A549 (cell line): ENCODE measurements at regions not wholly inside any gene's neighbourhood (a gene's known extent, or its start where the extent isn't known, plus 50 kb on each side); places are given as distances from the start of the nearest gene placed in this dataset.

Experiments used
- ATAC-seq, 2 experiments: fragments of 200-7000 bp in 1 of 2; fragments of >200 bp in 1 of 2; cut with Nextera tagmentation in 1 of 2; cut with Tn5 transposase in 1 of 2; 3 replicates each; pipeline versions ENCODE4 v1.8.0 to v1.9.1; 2018 to 2020; ENCODE audit warnings: mild to moderate bottlenecking in 1 of 2, moderate library complexity in 1 of 2
- CTCF ChIA-PET: fragments of 300-600 bp; sonication (Branson Sonifier 250); formaldehyde crosslinking; extraction: SDS; loops from one replicate; lab custom pipeline; 2021; ENCODE audit warnings: antibody characterized with exemption, inconsistent platforms; lab: Yijun Ruan, JAX
- POLR2A ChIA-PET: fragments of 350-600 bp; formaldehyde crosslinking; extraction: SDS; loops from one replicate; lab custom pipeline; 2021; ENCODE audit warnings: antibody characterized with exemption, inconsistent platforms; lab: Yijun Ruan, JAX
- DNase-seq, 2 experiments: peaks; one replicate each; pipeline versions ENCODE4 v3.0.0 to v3.0.0-alpha.2; 2011 to 2016; ENCODE audit warnings: low read depth in 1 of 2, low spot score in 1 of 2
- FAIRE-seq: peaks from 2 replicates; lab custom pipeline; 2011; peaks lifted over from hg19 to GRCh38; lab: Jason Lieb, UNC
- H3K27ac ChIP-seq, 2 experiments: fragments of >200 bp; sonication (Bioruptor Twin); formaldehyde crosslinking; 3 replicates each; pipeline ENCODE4 v1.5.1; 2016 to 2017
- H3K4me1 ChIP-seq: fragments of >200 bp; sonication (Bioruptor Twin); formaldehyde crosslinking; 3 replicates; pipeline ENCODE4 v1.6.1; 2016
- H3K4me2 ChIP-seq: fragments of >200 bp; sonication (Bioruptor Twin); formaldehyde crosslinking; 3 replicates; pipeline ENCODE4 v1.6.1; 2016
- H3K4me3 ChIP-seq: fragments of >200 bp; sonication (Bioruptor Twin); formaldehyde crosslinking; 3 replicates; pipeline ENCODE4 v1.5.1; 2016
- H3K9me3 ChIP-seq: fragments of >200 bp; sonication (Bioruptor Twin); formaldehyde crosslinking; 3 replicates; pipeline ENCODE4 v1.6.1; 2016
- BCL3 ChIP-seq: fragments of >200 bp; sonication (Bioruptor Twin); formaldehyde crosslinking; IDR thresholded peaks from 3 replicates; pipeline ENCODE4 v1.6.1; 2016
- BHLHE40 ChIP-seq: IDR thresholded peaks from 2 replicates; pipeline ENCODE4 v1.6.1; 2012; ENCODE audit warnings: low read depth, low read length, inconsistent platforms
- CHD4 ChIP-seq: fragments of 200-600 bp; sonication (generic); IDR thresholded peaks from 2 replicates; pipeline ENCODE4 v1.6.1; 2016; ENCODE audit warnings: antibody characterized with exemption, mild to moderate bottlenecking, borderline replicate concordance
- EHF ChIP-seq: fragments of 250-450 bp; sonication (Bioruptor Pico); IDR thresholded peaks from 2 replicates; pipeline ENCODE4 v1.5.0; 2020; ENCODE audit warnings: mild to moderate bottlenecking
- EHMT2 ChIP-seq: fragments of 200-600 bp; sonication (generic); IDR thresholded peaks from 2 replicates; pipeline ENCODE4 v1.6.1; 2016; ENCODE audit warnings: antibody characterized with exemption, low read depth, mild to moderate bottlenecking, moderate library complexity
- FOSB ChIP-seq: fragments of 250-450 bp; sonication (Bioruptor Pico); IDR thresholded peaks from 2 replicates; pipeline ENCODE4 v1.5.0; 2020; ENCODE audit warnings: mild to moderate bottlenecking, moderate library complexity
- HOXB5 ChIP-seq: fragments of 250-450 bp; sonication (Bioruptor Pico); IDR thresholded peaks from 2 replicates; pipeline ENCODE4 v1.5.0; 2020; ENCODE audit warnings: mild to moderate bottlenecking, moderate library complexity
- KDM1A ChIP-seq: fragments of 200-600 bp; sonication (generic); IDR thresholded peaks from 2 replicates; pipeline ENCODE4 v1.6.1; 2016; ENCODE audit warnings: low read depth, mild to moderate bottlenecking
- KDM5A ChIP-seq: fragments of 200-600 bp; sonication (generic); IDR thresholded peaks from 2 replicates; pipeline ENCODE4 v1.6.1; 2016; ENCODE audit warnings: antibody characterized with exemption, mild to moderate bottlenecking
- MAFK ChIP-seq: fragments of 450-650 bp; IDR thresholded peaks from 2 replicates; pipeline ENCODE4 v1.6.1; 2014; ENCODE audit not compliant: partially characterized antibody
- MAZ ChIP-seq: fragments of 150-350 bp; IDR thresholded peaks from 2 replicates; pipeline ENCODE4 v1.6.1; 2014; ENCODE audit warnings: antibody characterized with exemption, low read depth, low read length, borderline replicate concordance
- POLR2A ChIP-seq: IDR thresholded peaks from 2 replicates; pipeline ENCODE4 v1.6.1; 2012; ENCODE audit warnings: mild to moderate bottlenecking, low read length
- RAD21 ChIP-seq, 2 experiments: fragments of >200 bp in 1 of 2; sonication (Bioruptor Twin) in 1 of 2; formaldehyde crosslinking in 1 of 2; IDR thresholded peaks in 1 of 2; conservative IDR thresholded peaks in 1 of 2; 2 replicates in 1 of 2; 3 replicates in 1 of 2; pipeline ENCODE4 v1.6.1; 2012 to 2018; ENCODE audit warnings: inconsistent platforms in 1 of 2
- RNF2 ChIP-seq: fragments of 200-600 bp; sonication (generic); IDR thresholded peaks from 2 replicates; pipeline ENCODE4 v1.6.1; 2016; ENCODE audit warnings: low read depth, mild to moderate bottlenecking, antibody characterized with exemption, moderate library complexity, borderline replicate concordance
- TFCP2L1 ChIP-seq: fragments of 250-450 bp; sonication (Bioruptor Pico); IDR thresholded peaks from 2 replicates; pipeline ENCODE4 v1.5.0; 2021; ENCODE audit warnings: mild to moderate bottlenecking
- TP53 ChIP-seq: fragments of 250-450 bp; sonication (Bioruptor Pico); IDR thresholded peaks from 2 replicates; pipeline ENCODE4 v1.5.0; 2021; ENCODE audit warnings: mild to moderate bottlenecking, moderate library complexity
- ZNF302 ChIP-seq: fragments of 250-450 bp; sonication (Bioruptor Pico); IDR thresholded peaks from 2 replicates; pipeline ENCODE4 v1.9.0; 2021; ENCODE audit warnings: inconsistent platforms, mild to moderate bottlenecking, moderate library complexity
- WGBS: methylation state at CpG from one replicate; pipeline ENCODE4 v1.1.6; 2017; ENCODE audit errors: missing lambda C conversion rate; 5-methylcytosine and 5-hydroxymethylcytosine counted together
- TF ChIP-seq, protein P1 (sequence below): fragments of 150-350 bp; IDR thresholded peaks from 2 replicates; pipeline ENCODE4 v1.6.1; 2014; ENCODE audit warnings: low read depth, mild to moderate bottlenecking, low read length
- TF ChIP-seq, protein P2 (sequence below): fragments of 450-650 bp; IDR thresholded peaks from 2 replicates; pipeline ENCODE4 v1.6.1; 2014; ENCODE audit warnings: antibody characterized with exemption
- TF ChIP-seq, protein P3 (sequence below): IDR thresholded peaks from 2 replicates; pipeline ENCODE4 v1.6.1; 2012; ENCODE audit warnings: low read depth, borderline replicate concordance

DNA sequence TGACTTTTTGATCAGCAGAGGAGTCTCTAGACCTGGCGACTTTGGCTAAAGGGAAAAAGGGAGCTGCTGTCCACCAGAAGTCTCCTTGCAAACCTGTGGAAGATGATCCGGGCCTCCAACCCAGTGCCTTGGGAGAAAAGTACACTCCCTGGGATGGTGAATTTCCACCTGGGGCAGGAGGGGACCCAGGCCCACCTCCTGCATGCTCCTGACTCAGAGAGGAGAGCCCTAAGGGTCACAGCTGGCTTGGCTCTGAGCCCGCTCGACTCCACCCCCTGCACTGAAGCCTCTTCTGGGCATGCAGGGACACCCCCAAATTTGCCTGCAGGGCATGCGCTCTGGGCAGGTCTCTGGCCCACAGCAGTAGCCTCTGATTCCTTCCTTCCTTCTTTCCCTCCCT is 66.5 kb downstream of the PDCL3 start:
- H3K4me1 ChIP-seq, result 0 out of 3 replicates have a peak, but pooled peaks cover 6% of the 10 kb centered on the region
- DNase-seq, result no peak
- no peak for TF ChIP-seq EHMT2
- TF ChIP-seq, protein P1, sequence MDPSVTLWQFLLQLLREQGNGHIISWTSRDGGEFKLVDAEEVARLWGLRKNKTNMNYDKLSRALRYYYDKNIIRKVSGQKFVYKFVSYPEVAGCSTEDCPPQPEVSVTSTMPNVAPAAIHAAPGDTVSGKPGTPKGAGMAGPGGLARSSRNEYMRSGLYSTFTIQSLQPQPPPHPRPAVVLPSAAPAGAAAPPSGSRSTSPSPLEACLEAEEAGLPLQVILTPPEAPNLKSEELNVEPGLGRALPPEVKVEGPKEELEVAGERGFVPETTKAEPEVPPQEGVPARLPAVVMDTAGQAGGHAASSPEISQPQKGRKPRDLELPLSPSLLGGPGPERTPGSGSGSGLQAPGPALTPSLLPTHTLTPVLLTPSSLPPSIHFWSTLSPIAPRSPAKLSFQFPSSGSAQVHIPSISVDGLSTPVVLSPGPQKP, result no peak
- no peak for TF ChIP-seq ZNF302 (CRISPR knock-in tag)
- TF ChIP-seq POLR2A, result no peak
- TF ChIP-seq HOXB5, result no peak
- TF ChIP-seq, all 56 proteins: peak for 0
- WGBS, result 88% methylated on average over 4 of the region's 5 CpGs
- no peak overlapping the region for H3K27ac ChIP-seq
- ChIA-PET POLR2A (no interaction called here), CTCF (interaction anchor here (1.0 to 3.0 kb wide), 4 partner anchors 13 to 23 kb away, joined by 3 to 9 read pairs (median 6); no protein-coding TSS in a partner anchor)
- no peak overlapping the region for H3K4me3 ChIP-seq
- no peak overlapping the region for H3K4me2 ChIP-seq
- FAIRE-seq (no peak), ATAC-seq (no peak)
- H3K9me3 ChIP-seq, result no peaks in the 10 kb centered on the region

DNA sequence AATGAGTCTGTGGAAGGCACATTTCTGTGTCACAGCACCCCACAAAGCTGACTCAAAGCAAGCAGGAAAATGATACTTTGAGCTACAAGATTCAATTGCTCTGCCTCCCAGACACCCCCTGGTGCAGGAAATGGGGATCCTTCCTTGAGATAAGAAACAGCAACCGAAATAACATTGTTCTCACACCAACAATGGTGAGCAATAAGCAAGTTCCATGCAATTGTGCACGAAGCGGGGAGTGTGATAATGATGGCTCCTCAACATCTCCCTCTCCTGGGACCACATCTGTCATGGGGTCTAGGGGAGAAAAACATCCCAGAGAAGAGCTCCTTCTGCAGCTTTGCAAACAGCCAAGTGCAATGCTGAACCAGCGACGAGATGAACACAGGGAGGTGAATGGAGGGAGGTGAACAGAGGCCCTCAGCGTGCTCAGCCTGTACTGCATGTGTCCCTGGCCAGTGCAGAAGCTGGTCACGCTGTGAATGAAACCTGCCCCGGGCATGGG is 67.7 kb downstream of the PDCL3 start:
- FAIRE-seq (no peak), ATAC-seq (no peak), DNase-seq (no peak)
- Histone ChIP-seq H3K27ac (no peak overlapping the region), H3K4me2 (no peak overlapping the region), H3K4me1 (0 out of 3 replicates have a peak, but pooled peaks cover 6% of the 10 kb centered on the region), H3K4me3 (no peak overlapping the region)
- POLR2A ChIA-PET, result no interaction called here
- 80% methylated on average over 7 of the region's 8 CpGs for WGBS
- TF ChIP-seq, protein P2, sequence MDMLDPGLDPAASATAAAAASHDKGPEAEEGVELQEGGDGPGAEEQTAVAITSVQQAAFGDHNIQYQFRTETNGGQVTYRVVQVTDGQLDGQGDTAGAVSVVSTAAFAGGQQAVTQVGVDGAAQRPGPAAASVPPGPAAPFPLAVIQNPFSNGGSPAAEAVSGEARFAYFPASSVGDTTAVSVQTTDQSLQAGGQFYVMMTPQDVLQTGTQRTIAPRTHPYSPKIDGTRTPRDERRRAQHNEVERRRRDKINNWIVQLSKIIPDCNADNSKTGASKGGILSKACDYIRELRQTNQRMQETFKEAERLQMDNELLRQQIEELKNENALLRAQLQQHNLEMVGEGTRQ, result no peak
- TF ChIP-seq TFCP2L1 (no peak), TP53 (CRISPR knock-in tag) (no peak), FOSB (CRISPR knock-in tag) (no peak), POLR2A (no peak), CHD4 (no peak)
- TF ChIP-seq, protein P3, sequence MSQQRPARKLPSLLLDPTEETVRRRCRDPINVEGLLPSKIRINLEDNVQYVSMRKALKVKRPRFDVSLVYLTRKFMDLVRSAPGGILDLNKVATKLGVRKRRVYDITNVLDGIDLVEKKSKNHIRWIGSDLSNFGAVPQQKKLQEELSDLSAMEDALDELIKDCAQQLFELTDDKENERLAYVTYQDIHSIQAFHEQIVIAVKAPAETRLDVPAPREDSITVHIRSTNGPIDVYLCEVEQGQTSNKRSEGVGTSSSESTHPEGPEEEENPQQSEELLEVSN, result no peak
- TF ChIP-seq, all 56 proteins: peak for 0
- CTCF ChIA-PET, result interaction anchor here (1.2 to 3.0 kb wide), 4 partner anchors 11 to 24 kb away, joined by 3 to 11 read pairs (median 8); no protein-coding TSS in a partner anchor
- no peaks in the 10 kb centered on the region for H3K9me3 ChIP-seq

GRCh38 chr2:100632037-100632436 is 69.2 kb downstream of the PDCL3 start:
- Histone ChIP-seq H3K27ac (no peak overlapping the region), H3K4me2 (no peak overlapping the region), H3K4me3 (no peak overlapping the region), H3K9me3 (no peaks in the 10 kb centered on the region), H3K4me1 (0 out of 3 replicates have a peak, but pooled peaks cover 6% of the 10 kb centered on the region)
- DNase-seq (no peak), FAIRE-seq (no peak), ATAC-seq (no peak)
- POLR2A ChIA-PET, result no interaction called here
- TF ChIP-seq TP53 (CRISPR knock-in tag) (no peak), MAFK (no peak), MAZ (no peak)
- WGBS, result 78% methylated on average over 7 of the region's 7 CpGs
- CTCF ChIA-PET, result interaction anchor here (0.8 to 2.2 kb wide), 4 partner anchors 15 to 354 kb away, joined by 3 to 11 read pairs (median 6); no protein-coding TSS in a partner anchor

GRCh38 chr2:100632759-100633158 is 70.0 kb downstream of the PDCL3 start:
- no peak for DNase-seq
- 0 out of 3 replicates have a peak, but pooled peaks cover 6% of the 10 kb centered on the region for H3K4me1 ChIP-seq
- TF ChIP-seq ZNF302 (CRISPR knock-in tag) (no peak), BHLHE40 (no peak), BCL3 (no peak), RAD21 (conservative IDR thresholded peaks at IDR 0.05 in 1 of 2, IDR thresholded peaks at IDR 0.05 in 1 of 2) (no peak), KDM5A (no peak), RNF2 (no peak), EHF (CRISPR knock-in tag) (no peak), KDM1A (no peak)
- TF ChIP-seq, all 56 proteins: peak for 0
- H3K4me3 ChIP-seq, result no peak overlapping the region
- WGBS, result 92% methylated on average over 4 of the region's 4 CpGs
- H3K9me3 ChIP-seq, result no peaks in the 10 kb centered on the region
- no peak for FAIRE-seq
- H3K27ac ChIP-seq, result no peak overlapping the region
- ChIA-PET CTCF (interaction anchor here (1.0 to 1.3 kb wide), 2 partner anchors 15 to 168 kb away, joined by 3 to 5 read pairs; no protein-coding TSS in a partner anchor), POLR2A (no interaction called here)
- no peak overlapping the region for H3K4me2 ChIP-seq
- ATAC-seq, result no peak
